Keratinocyte (primary cell): ENCODE measurements at regions not wholly inside any gene's neighbourhood (a gene's known extent, or its start where the extent isn't known, plus 50 kb on each side); places are given as distances from the start of the nearest gene placed in this dataset.
"Not testable (repeated sequence)": the region's sequence is repeated elsewhere in the genome, so short reads cannot be mapped to it uniquely, and the experiment has no call there.

Experiments used
- DNase-seq: peaks from one replicate; pipeline ENCODE4 v3.0.0-alpha.2; 2011; ENCODE audit warnings: low read depth, missing footprints, low spot score
- FAIRE-seq: peaks from 2 replicates; lab custom pipeline; 2011; peaks lifted over from hg19 to GRCh38; lab: Jason Lieb, UNC
- H2AFZ ChIP-seq: 2 replicates; pipeline ENCODE4 v1.6.0; 2012; ENCODE audit warnings: low read length, control low read depth, inconsistent platforms; ENCODE audit not compliant: control insufficient read depth
- H3K27ac ChIP-seq: 2 replicates; pipeline ENCODE4 v1.5.1; 2011; ENCODE audit warnings: low read length; ENCODE audit not compliant: control insufficient read depth, insufficient read depth
- H3K27me3 ChIP-seq: 3 replicates; pipeline ENCODE4 v1.6.0; 2011; ENCODE audit warnings: low read length; ENCODE audit not compliant: control insufficient read depth, insufficient read depth; ENCODE audit errors: extremely low read depth
- H3K36me3 ChIP-seq, 2 experiments: 2 replicates in 1 of 2; 3 replicates in 1 of 2; pipeline ENCODE4 v1.5.1; 2011; ENCODE audit warnings: low read length in 2 of 2, mild to moderate bottlenecking in 1 of 2; ENCODE audit not compliant: control insufficient read depth in 2 of 2, insufficient read depth in 2 of 2; ENCODE audit errors: extremely low read depth in 1 of 2
- H3K4me1 ChIP-seq: 3 replicates; pipeline ENCODE4 v1.5.1; 2011; ENCODE audit warnings: low read length; ENCODE audit not compliant: control insufficient read depth, insufficient read depth; ENCODE audit errors: extremely low read depth
- H3K4me2 ChIP-seq: 3 replicates; pipeline ENCODE4 v1.6.0; 2011; ENCODE audit warnings: low read depth, low read length; ENCODE audit not compliant: control insufficient read depth, insufficient read depth; ENCODE audit errors: extremely low read depth
- H3K4me3 ChIP-seq, 3 experiments: fragments of 200-600 bp in 1 of 3; sonication (generic) in 1 of 3; 2 replicates in 2 of 3; 3 replicates in 1 of 3; pipeline ENCODE4 v1.5.1; 2011 to 2016; ENCODE audit warnings: low read length in 3 of 3, mild to moderate bottlenecking in 3 of 3, control low read depth in 2 of 3, inconsistent platforms in 1 of 3, low read depth in 1 of 3, mixed read lengths in 1 of 3, mixed run types in 1 of 3, moderate library complexity in 1 of 3; ENCODE audit not compliant: control insufficient read depth in 2 of 3, insufficient read depth in 2 of 3; ENCODE audit errors: extremely low read depth in 1 of 3
- H3K79me2 ChIP-seq: 2 replicates; pipeline ENCODE4 v1.6.0; 2012; ENCODE audit warnings: low read length; ENCODE audit not compliant: control insufficient read depth, insufficient read depth
- H3K9ac ChIP-seq: 3 replicates; pipeline ENCODE4 v1.6.0; 2011; ENCODE audit warnings: low read length; ENCODE audit not compliant: control insufficient read depth, insufficient read depth; ENCODE audit errors: extremely low read depth
- H3K9me1 ChIP-seq: 3 replicates; pipeline ENCODE4 v1.6.0; 2011; ENCODE audit warnings: low read length; ENCODE audit not compliant: control insufficient read depth, insufficient read depth; ENCODE audit errors: extremely low read depth
- H3K9me3 ChIP-seq: 2 replicates; pipeline ENCODE4 v1.5.1; 2012; ENCODE audit warnings: low read depth, low read length; ENCODE audit not compliant: control insufficient read depth
- H4K20me1 ChIP-seq: 3 replicates; pipeline ENCODE4 v1.6.0; 2011; ENCODE audit warnings: low read length; ENCODE audit not compliant: control insufficient read depth, insufficient read depth; ENCODE audit errors: extremely low read depth
- EZH2 ChIP-seq: IDR thresholded peaks from one replicate; pipeline ENCODE4 v1.6.1; 2012; ENCODE audit warnings: inconsistent platforms, mild to moderate bottlenecking, low read length, moderate library complexity
- dilution Hi-C: fragments of 300-500 bp; cut with MboI; formaldehyde crosslinking; loops from one replicate; pipeline ENCODE4 v1.7.0; 2020; ENCODE audit warnings: low sequenced_read_pairs; ENCODE audit not compliant: extremely low pct_ligation_motif_present
- TF ChIP-seq, protein P1 (sequence below), 3 experiments: IDR thresholded peaks in 1 of 3; conservative IDR thresholded peaks in 1 of 3; optimal IDR thresholded peaks in 1 of 3; 2 replicates in 2 of 3; 3 replicates in 1 of 3; pipeline versions ENCODE3 to v1.5.1; 2011; ENCODE audit warnings: low read length in 3 of 3, mild to moderate bottlenecking in 3 of 3, moderate library complexity in 2 of 3, control low read depth in 1 of 3, inconsistent platforms in 1 of 3; ENCODE audit not compliant: insufficient read depth in 2 of 3; ENCODE audit errors: extremely low read depth in 1 of 3

GRCh38 chr3:109869586-109869985, 532.2 kb upstream of the DPPA4 start:
- no peak for TF ChIP-seq EZH2
- TF ChIP-seq, protein P1, sequence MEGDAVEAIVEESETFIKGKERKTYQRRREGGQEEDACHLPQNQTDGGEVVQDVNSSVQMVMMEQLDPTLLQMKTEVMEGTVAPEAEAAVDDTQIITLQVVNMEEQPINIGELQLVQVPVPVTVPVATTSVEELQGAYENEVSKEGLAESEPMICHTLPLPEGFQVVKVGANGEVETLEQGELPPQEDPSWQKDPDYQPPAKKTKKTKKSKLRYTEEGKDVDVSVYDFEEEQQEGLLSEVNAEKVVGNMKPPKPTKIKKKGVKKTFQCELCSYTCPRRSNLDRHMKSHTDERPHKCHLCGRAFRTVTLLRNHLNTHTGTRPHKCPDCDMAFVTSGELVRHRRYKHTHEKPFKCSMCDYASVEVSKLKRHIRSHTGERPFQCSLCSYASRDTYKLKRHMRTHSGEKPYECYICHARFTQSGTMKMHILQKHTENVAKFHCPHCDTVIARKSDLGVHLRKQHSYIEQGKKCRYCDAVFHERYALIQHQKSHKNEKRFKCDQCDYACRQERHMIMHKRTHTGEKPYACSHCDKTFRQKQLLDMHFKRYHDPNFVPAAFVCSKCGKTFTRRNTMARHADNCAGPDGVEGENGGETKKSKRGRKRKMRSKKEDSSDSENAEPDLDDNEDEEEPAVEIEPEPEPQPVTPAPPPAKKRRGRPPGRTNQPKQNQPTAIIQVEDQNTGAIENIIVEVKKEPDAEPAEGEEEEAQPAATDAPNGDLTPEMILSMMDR (optimal IDR thresholded peaks at IDR 0.05 in 1 of 3, IDR thresholded peaks at IDR 0.05 in 1 of 3, conservative IDR thresholded peaks at IDR 0.05 in 1 of 3; ENCODE audit: extremely low read depth in 1 of 3, insufficient read depth in 2 of 3, low read length in 3 of 3), result no peak
- Histone ChIP-seq H3K9me1 (no peaks in the 10 kb centered on the region), H3K27me3 (no peaks in the 10 kb centered on the region), H3K9me3 (no peaks in the 10 kb centered on the region), H3K36me3 (no peaks in the 10 kb centered on the region), H3K9ac (no peak overlapping the region), H4K20me1 (no peaks in the 10 kb centered on the region), H2AFZ (no peak overlapping the region), H3K4me2 (no peak overlapping the region), H3K4me3 (no peak overlapping the region), H3K79me2 (no peaks in the 10 kb centered on the region), H3K27ac (no peak overlapping the region), H3K4me1 (no peaks in the 10 kb centered on the region)
- FAIRE-seq (no peak), DNase-seq (no peak)
- dilution Hi-C loops, result no loop called here

DNA sequence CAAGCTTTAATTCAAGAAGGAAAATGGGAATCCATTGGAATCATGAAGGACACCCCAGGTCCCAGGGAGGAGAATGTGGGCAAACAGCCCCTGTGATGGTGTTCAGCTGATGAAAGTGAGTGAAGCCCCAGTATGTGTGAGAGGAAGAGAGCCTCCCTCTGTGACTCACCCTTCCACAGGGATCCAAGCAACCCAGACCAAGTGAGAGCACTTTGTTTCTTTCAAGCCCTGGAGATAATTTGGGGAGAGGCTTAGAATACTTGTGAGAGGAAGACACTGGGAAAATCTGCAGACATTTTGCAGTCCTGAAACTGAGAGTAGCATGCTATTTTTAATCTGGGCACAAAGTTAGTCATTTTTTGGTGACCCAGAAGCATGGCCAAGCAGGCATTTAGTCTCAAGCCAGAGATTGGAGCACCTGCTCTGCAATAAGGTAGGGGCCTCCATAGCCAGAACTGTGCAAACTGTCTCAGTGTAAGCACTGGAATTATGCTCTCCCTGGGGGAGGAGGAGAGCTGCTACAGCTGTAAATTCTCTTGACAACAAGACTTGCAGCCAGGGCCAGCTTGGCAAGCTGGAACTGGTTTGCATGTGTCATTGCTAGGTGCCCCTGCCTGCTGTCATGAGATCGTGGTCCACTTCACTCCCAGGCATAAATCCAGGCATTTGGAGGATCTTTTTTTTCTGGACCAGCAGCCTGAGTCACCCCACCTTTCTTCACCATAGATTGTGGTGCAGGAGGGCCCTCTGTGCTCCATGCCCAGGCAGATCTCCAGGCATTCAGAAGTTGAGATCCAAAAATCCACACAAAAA, 537.8 kb upstream of the DPPA4 start:
- no peaks in the 10 kb centered on the region for H3K9me1 ChIP-seq
- TF ChIP-seq EZH2, result no peak
- TF ChIP-seq, protein P1 (optimal IDR thresholded peaks at IDR 0.05 in 1 of 3, IDR thresholded peaks at IDR 0.05 in 1 of 3, conservative IDR thresholded peaks at IDR 0.05 in 1 of 3; ENCODE audit: extremely low read depth in 1 of 3, insufficient read depth in 2 of 3, low read length in 3 of 3), result no peak
- no peaks in the 10 kb centered on the region for H3K4me1 ChIP-seq
- no peak overlapping the region for H3K4me3 ChIP-seq
- dilution Hi-C loops, result no loop called here
- H3K27me3 ChIP-seq, result no peaks in the 10 kb centered on the region
- no peak overlapping the region for H3K27ac ChIP-seq
- FAIRE-seq (no peak), DNase-seq (peak; percentile 11)
- H3K79me2 ChIP-seq, result no peaks in the 10 kb centered on the region
- no peak overlapping the region for H2AFZ ChIP-seq
- H4K20me1 ChIP-seq, result no peaks in the 10 kb centered on the region
- no peaks in the 10 kb centered on the region for H3K36me3 ChIP-seq
- H3K9me3 ChIP-seq, result no peaks in the 10 kb centered on the region
- H3K4me2 ChIP-seq, result no peak overlapping the region
- H3K9ac ChIP-seq, result no peak overlapping the region

DNA sequence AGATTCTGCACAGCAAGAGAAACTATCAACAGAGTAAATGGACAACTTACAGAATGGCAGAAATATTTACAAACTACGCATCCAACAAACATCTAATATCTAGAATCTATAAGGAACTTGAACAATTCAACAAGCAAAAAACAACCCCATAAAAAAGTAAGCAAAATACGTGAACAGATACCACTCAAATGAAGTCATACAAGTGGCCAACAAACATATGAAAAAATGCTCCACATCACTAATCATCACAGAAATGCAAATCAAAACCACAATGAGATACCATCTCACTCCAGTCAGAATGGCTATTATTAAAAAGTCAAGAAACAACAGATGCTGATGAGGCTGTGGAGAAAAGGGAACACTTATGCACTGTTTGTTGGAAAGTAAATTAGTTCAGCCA, 540.3 kb upstream of the DPPA4 start:
- FAIRE-seq, DNase-seq, H3K79me2 ChIP-seq, H3K4me1 ChIP-seq, H3K4me3 ChIP-seq, H3K36me3 ChIP-seq, H3K9me1 ChIP-seq, H2AFZ ChIP-seq, H3K27me3 ChIP-seq, dilution Hi-C loops, H4K20me1 ChIP-seq, H3K4me2 ChIP-seq, H3K27ac ChIP-seq, H3K9ac ChIP-seq, H3K9me3 ChIP-seq: not testable (repeated sequence)
